ENCODE measurements at regions not wholly inside any gene's neighbourhood (a gene's known extent, or its start where the extent isn't known, plus 50 kb on each side); places are given as distances from the start of the nearest gene placed in this dataset.
A peak's percentile ranks its signal among the peaks of the same experiment; 100 is the strongest.

GRCh38 chr10:65328486-65328885 is 1597.3 kb upstream of the LRRTM3 start:
- no peak for DNase-seq (ENCODE audit: low read depth, low spot score)

GRCh38 chr10:65335311-65335710 is 1590.5 kb upstream of the LRRTM3 start:
- DNase-seq (ENCODE audit: low read depth, low spot score), result no peak

GRCh38 chr10:65340340-65340739 is 1585.5 kb upstream of the LRRTM3 start:
- no peak for DNase-seq (ENCODE audit: low read depth, low spot score)

- peak; percentile 20 for DNase-seq (ENCODE audit: low read depth, low spot score)
These were observed 1584.4 kb upstream of the LRRTM3 start for GRCh38 chr10:65341323-65341925.

GRCh38 chr10:65342245-65342644 is 1583.6 kb upstream of the LRRTM3 start:
- DNase-seq (ENCODE audit: low read depth, low spot score), result no peak

GRCh38 chr10:65346466-65346865 is 1579.4 kb upstream of the LRRTM3 start:
- no peak for DNase-seq (ENCODE audit: low read depth, low spot score)

GRCh38 chr10:65348637-65349036 is 1577.2 kb upstream of the LRRTM3 start:
- DNase-seq (ENCODE audit: low read depth, low spot score), result no peak

- DNase-seq (ENCODE audit: low read depth, low spot score), result no peak
These were observed 1575.2 kb upstream of the LRRTM3 start for GRCh38 chr10:65350611-65351010.

- no peak for DNase-seq (ENCODE audit: low read depth, low spot score)
These were observed 1570.6 kb upstream of the LRRTM3 start for GRCh38 chr10:65355141-65355680.

- no peak for DNase-seq (ENCODE audit: low read depth, low spot score)
These were observed 1567.3 kb upstream of the LRRTM3 start for GRCh38 chr10:65358565-65358964.

GRCh38 chr10:65360497-65360896 is 1565.3 kb upstream of the LRRTM3 start:
- no peak for DNase-seq (ENCODE audit: low read depth, low spot score)

GRCh38 chr10:65365878-65366277 is 1560.0 kb upstream of the LRRTM3 start:
- no peak for DNase-seq (ENCODE audit: low read depth, low spot score)

- no peak for DNase-seq (ENCODE audit: low read depth, low spot score)
These were observed 1558.1 kb upstream of the LRRTM3 start for GRCh38 chr10:65367706-65368105.

- no peak for DNase-seq (ENCODE audit: low read depth, low spot score)
These were observed 1550.3 kb upstream of the LRRTM3 start for GRCh38 chr10:65375528-65375927.

GRCh38 chr10:65377687-65378086 is 1548.1 kb upstream of the LRRTM3 start:
- no peak for DNase-seq (ENCODE audit: low read depth, low spot score)

GRCh38 chr10:65394502-65395297 is 1531.1 kb upstream of the LRRTM3 start:
- no peak for DNase-seq (ENCODE audit: low read depth, low spot score)

- DNase-seq (ENCODE audit: low read depth, low spot score), result no peak
These were observed 1530.2 kb upstream of the LRRTM3 start for GRCh38 chr10:65395631-65396030.

GRCh38 chr10:65396997-65397396 is 1528.8 kb upstream of the LRRTM3 start:
- no peak for DNase-seq (ENCODE audit: low read depth, low spot score)

- no peak for DNase-seq (ENCODE audit: low read depth, low spot score)
These were observed 1517.4 kb upstream of the LRRTM3 start for GRCh38 chr10:65408401-65408800.

- DNase-seq (ENCODE audit: low read depth, low spot score), result no peak
These were observed 1512.8 kb upstream of the LRRTM3 start for GRCh38 chr10:65413001-65413400.

- no peak for DNase-seq (ENCODE audit: low read depth, low spot score)
These were observed 1510.5 kb upstream of the LRRTM3 start for GRCh38 chr10:65415318-65415717.

GRCh38 chr10:65416094-65416493 is 1509.7 kb upstream of the LRRTM3 start:
- no peak for DNase-seq (ENCODE audit: low read depth, low spot score)

- DNase-seq (ENCODE audit: low read depth, low spot score), result no peak
These were observed 1506.2 kb upstream of the LRRTM3 start for GRCh38 chr10:65419629-65420028.
